ENCODE measurements at regions not wholly inside any gene's neighbourhood (a gene's known extent, or its start where the extent isn't known, plus 50 kb on each side); places are given as distances from the start of the nearest gene placed in this dataset.
A peak's percentile ranks its signal among the peaks of the same experiment; 100 is the strongest.
"Not testable (repeated sequence)": the region's sequence is repeated elsewhere in the genome, so short reads cannot be mapped to it uniquely, and the experiment has no call there.

- peak; percentile 71 for DNase-seq
Measured at GRCh38 chr10:87416892-87417291, 59.3 kb downstream of the NUTM2D start.

DNA sequence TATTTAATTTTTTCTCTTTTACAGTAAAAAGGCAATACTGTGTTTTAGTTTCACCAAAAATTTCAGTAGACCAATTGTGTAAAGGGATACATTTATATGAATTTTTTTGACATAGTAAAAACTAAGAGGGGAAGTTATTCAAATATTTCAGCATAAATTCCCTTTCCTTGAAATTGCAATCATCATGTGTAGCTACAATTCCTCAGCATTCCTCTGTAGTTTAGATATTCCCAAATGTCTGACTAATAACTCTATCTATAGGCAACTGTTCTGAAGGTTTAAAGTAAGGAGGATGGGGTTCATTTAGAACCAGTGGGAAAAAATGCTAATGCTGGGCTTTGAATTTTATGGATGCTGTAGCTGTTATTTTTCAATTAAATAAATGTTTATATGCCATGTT is 65.1 kb downstream of the NUTM2D start:
- DNase-seq: not testable (repeated sequence)

GRCh38 chr10:87424697-87425373 is 67.3 kb downstream of the NUTM2D start:
- DNase-seq: not testable (repeated sequence)

- not testable (repeated sequence) for DNase-seq
Measured at GRCh38 chr10:87433836-87434235, 70.9 kb upstream of the MINPP1 start.

DNA sequence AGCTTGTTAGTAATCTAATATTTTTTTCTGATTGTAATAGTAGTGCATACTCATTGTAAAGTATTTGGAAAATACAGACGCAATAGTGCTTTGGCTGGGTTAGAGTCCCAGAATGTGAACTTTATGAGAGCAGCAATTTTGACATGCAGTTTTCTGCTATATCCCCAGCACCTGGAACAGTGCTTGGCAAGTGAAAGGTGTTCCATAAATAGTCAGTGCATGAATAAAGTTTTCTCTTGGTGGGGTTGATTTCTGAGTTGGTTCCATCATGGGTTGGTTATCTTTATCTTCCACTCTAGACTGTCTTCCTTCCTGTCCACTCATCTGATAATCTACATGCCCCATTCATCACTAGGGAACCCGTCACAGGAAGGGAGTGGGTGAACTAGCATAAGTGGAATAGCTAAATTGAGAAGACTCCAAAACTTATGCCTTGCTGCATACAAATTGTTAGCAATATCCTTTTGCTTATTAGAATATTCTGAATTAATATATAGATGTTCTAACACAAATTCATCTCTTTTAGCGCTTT is 69.3 kb upstream of the MINPP1 start:
- DNase-seq: peak; percentile 27

GRCh38 chr10:87436104-87436503 is 68.6 kb upstream of the MINPP1 start:
- not testable (repeated sequence) for DNase-seq

- not testable (repeated sequence) for DNase-seq
Measured at GRCh38 chr10:87437450-87437849, 67.2 kb upstream of the MINPP1 start.
